ENCODE measurements at regions not wholly inside any gene's neighbourhood (a gene's known extent, or its start where the extent isn't known, plus 50 kb on each side); places are given as distances from the start of the nearest gene placed in this dataset.

DNA sequence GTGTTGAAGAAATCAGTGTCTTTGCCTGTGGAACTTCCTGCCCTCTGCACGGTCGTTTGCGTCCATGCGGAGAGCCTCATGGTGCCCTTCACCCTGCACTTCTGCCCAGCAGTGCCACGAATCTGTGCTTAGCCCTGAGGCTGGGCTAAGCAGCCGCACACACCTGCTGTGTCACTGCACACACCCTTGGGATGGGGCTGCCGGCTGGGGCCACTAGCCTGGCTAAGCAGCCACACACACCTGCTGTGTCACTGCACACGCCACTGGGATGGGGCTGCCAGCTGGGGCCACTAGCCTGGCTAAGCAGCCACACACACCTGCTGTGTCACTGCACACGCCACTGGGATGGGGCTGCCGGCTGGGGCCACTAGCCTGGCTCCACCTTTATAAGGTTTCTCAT, 188.5 kb downstream of the KIF26A start:
- DNase-seq, result peak in 1 of 5 donors; percentile 16
- Histone ChIP-seq H3K4me3 (ENCODE audit: low read length in 3 of 3) (no peak overlapping the region), H3K9ac (ENCODE audit: low read length in 3 of 3) (no peak overlapping the region), H3K4me1 (ENCODE audit: control insufficient read depth in 2 of 3, insufficient read depth in 2 of 3, low read depth in 1 of 3, low read length in 3 of 3) (no peaks in the 10 kb centered on the region), H3K36me3 (ENCODE audit: control insufficient read depth in 2 of 3, insufficient read depth in 3 of 3, low read length in 3 of 3) (no peaks in the 10 kb centered on the region), H3K9me3 (ENCODE audit: control insufficient read depth in 2 of 3, insufficient read depth in 1 of 3, low read length in 3 of 3) (peaks cover 0 to 12% (median 2%) of the 10 kb centered on the region in 3 donors), H3K27me3 (ENCODE audit: control insufficient read depth, insufficient read depth, low read length) (peaks cover 4% of the 10 kb centered on the region), H3K27ac (ENCODE audit: low read depth in 2 of 2, low read length in 2 of 2) (no peak overlapping the region)
- TF ChIP-seq, protein P1, sequence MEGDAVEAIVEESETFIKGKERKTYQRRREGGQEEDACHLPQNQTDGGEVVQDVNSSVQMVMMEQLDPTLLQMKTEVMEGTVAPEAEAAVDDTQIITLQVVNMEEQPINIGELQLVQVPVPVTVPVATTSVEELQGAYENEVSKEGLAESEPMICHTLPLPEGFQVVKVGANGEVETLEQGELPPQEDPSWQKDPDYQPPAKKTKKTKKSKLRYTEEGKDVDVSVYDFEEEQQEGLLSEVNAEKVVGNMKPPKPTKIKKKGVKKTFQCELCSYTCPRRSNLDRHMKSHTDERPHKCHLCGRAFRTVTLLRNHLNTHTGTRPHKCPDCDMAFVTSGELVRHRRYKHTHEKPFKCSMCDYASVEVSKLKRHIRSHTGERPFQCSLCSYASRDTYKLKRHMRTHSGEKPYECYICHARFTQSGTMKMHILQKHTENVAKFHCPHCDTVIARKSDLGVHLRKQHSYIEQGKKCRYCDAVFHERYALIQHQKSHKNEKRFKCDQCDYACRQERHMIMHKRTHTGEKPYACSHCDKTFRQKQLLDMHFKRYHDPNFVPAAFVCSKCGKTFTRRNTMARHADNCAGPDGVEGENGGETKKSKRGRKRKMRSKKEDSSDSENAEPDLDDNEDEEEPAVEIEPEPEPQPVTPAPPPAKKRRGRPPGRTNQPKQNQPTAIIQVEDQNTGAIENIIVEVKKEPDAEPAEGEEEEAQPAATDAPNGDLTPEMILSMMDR (IDR thresholded peaks at IDR 0.05; ENCODE audit: borderline replicate concordance, extremely low read depth, insufficient read depth), result no peak
- intact Hi-C loops (cut with DNase I), result no loop called here
- no peak for FAIRE-seq

DNA sequence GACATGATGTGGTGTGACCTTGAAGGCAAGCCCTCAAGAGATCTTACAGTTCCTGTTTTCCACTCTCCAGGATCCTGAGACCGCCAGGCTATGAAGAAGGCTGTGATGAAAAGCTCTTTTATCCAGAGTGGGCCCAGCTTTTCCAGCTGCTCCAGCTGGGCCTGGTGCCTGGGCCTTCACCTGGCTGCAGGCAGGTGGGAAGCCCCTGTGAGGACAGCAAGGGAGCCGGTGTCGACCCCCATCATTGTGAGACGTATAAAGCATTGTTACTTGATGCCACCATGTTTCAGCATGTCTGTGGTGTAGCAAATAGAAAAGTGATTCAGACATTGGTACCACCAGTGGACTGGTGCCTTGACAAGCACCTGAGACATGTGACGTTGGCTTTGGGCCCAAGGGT, 190.2 kb downstream of the KIF26A start:
- no peak for DNase-seq
- Histone ChIP-seq H3K27ac (ENCODE audit: low read depth in 2 of 2, low read length in 2 of 2) (no peak overlapping the region), H3K4me1 (ENCODE audit: control insufficient read depth in 2 of 3, insufficient read depth in 2 of 3, low read depth in 1 of 3, low read length in 3 of 3) (no peaks in the 10 kb centered on the region), H3K9ac (ENCODE audit: low read length in 3 of 3) (no peak overlapping the region), H3K9me3 (ENCODE audit: control insufficient read depth in 2 of 3, insufficient read depth in 1 of 3, low read length in 3 of 3) (peaks cover 0 to 12% (median 2%) of the 10 kb centered on the region in 3 donors), H3K27me3 (ENCODE audit: control insufficient read depth, insufficient read depth, low read length) (no peaks in the 10 kb centered on the region), H3K36me3 (ENCODE audit: control insufficient read depth in 2 of 3, insufficient read depth in 3 of 3, low read length in 3 of 3) (no peaks in the 10 kb centered on the region), H3K4me3 (ENCODE audit: low read length in 3 of 3) (no peak overlapping the region)
- TF ChIP-seq, protein P1 (IDR thresholded peaks at IDR 0.05; ENCODE audit: borderline replicate concordance, extremely low read depth, insufficient read depth), result no peak
- FAIRE-seq, result no peak
- intact Hi-C loops (cut with DNase I), result no loop called here

DNA sequence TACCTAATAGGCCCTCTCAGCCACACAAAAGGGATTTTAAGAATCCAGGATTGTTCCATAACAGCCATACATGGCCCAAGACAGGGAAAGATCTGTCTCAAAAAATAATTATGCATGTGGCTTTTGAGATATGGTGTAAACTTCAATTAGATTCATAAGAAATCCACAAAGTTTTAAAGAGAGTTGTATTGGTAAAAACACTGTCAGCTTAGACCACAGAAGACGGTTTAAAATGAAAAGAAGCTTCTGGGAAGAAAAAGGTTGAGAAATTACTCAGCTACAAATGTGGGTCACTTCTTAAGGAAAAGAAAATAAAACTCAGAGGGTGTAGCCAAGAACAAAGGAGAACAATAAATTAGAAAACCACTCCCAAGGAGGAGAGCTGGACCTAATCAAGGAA, 191.4 kb downstream of the KIF26A start:
- intact Hi-C loops (cut with DNase I), result no loop called here
- Histone ChIP-seq H3K9ac (ENCODE audit: low read length in 3 of 3) (no peak overlapping the region), H3K27me3 (ENCODE audit: control insufficient read depth, insufficient read depth, low read length) (no peaks in the 10 kb centered on the region), H3K27ac (ENCODE audit: low read depth in 2 of 2, low read length in 2 of 2) (no peak overlapping the region), H3K4me3 (ENCODE audit: low read length in 3 of 3) (no peak overlapping the region), H3K36me3 (ENCODE audit: control insufficient read depth in 2 of 3, insufficient read depth in 3 of 3, low read length in 3 of 3) (no peaks in the 10 kb centered on the region), H3K4me1 (ENCODE audit: control insufficient read depth in 2 of 3, insufficient read depth in 2 of 3, low read depth in 1 of 3, low read length in 3 of 3) (no peaks in the 10 kb centered on the region), H3K9me3 (ENCODE audit: control insufficient read depth in 2 of 3, insufficient read depth in 1 of 3, low read length in 3 of 3) (peaks cover 0 to 12% (median 2%) of the 10 kb centered on the region in 3 donors)
- TF ChIP-seq, protein P1 (IDR thresholded peaks at IDR 0.05; ENCODE audit: borderline replicate concordance, extremely low read depth, insufficient read depth), result no peak
- FAIRE-seq (no peak), DNase-seq (no peak)
